Liver (tissue), 8 donors: ENCODE measurements at regions not wholly inside any gene's neighbourhood (a gene's known extent, or its start where the extent isn't known, plus 50 kb on each side); places are given as distances from the start of the nearest gene placed in this dataset.

Source experiments
- DNase-seq: peaks from one replicate; pipeline ENCODE4 v3.0.0-alpha.2; 2017; ENCODE audit warnings: low spot score
- H3K27ac ChIP-seq, 2 donors: one replicate each; pipeline ENCODE4 v1.7.0; 2013; ENCODE audit warnings: inconsistent platforms in 2 of 2, low read length in 2 of 2, control low read depth in 1 of 2, low read depth in 1 of 2, mild to moderate bottlenecking in 1 of 2
- H3K27me3 ChIP-seq, 4 donors: one replicate each; pipeline versions ENCODE4 v1.6.1 to v1.7.0; 2013; ENCODE audit warnings: low read length in 3 of 4, inconsistent platforms in 1 of 4, mild to moderate bottlenecking in 1 of 4, moderate library complexity in 1 of 4; ENCODE audit not compliant: control insufficient read depth in 4 of 4, insufficient read depth in 4 of 4
- H3K36me3 ChIP-seq, 4 donors: one replicate each; pipeline versions ENCODE4 v1.6.1 to v1.7.0; 2013; ENCODE audit warnings: low read length in 3 of 4, mild to moderate bottlenecking in 3 of 4, low read depth in 1 of 4, moderate library complexity in 1 of 4; ENCODE audit not compliant: control insufficient read depth in 4 of 4, insufficient read depth in 3 of 4
- H3K4me1 ChIP-seq, 4 donors: one replicate each; pipeline versions ENCODE4 v1.6.1 to v1.7.0; 2013; ENCODE audit warnings: low read length in 3 of 4, mild to moderate bottlenecking in 3 of 4, moderate library complexity in 1 of 4; ENCODE audit not compliant: control insufficient read depth in 4 of 4, insufficient read depth in 4 of 4
- H3K4me3 ChIP-seq, 3 donors: one replicate each; pipeline versions ENCODE4 v1.6.1 to v1.7.0; 2013; ENCODE audit warnings: low read length in 3 of 3, control low read depth in 1 of 3, low read depth in 1 of 3, mild to moderate bottlenecking in 1 of 3
- H3K9ac ChIP-seq, 2 donors: one replicate each; pipeline ENCODE4 v1.7.0; 2013; ENCODE audit warnings: low read length in 2 of 2, mild to moderate bottlenecking in 2 of 2, moderate library complexity in 2 of 2, control low read depth in 1 of 2, low read depth in 1 of 2
- H3K9me3 ChIP-seq, 4 donors: one replicate each; pipeline versions ENCODE4 v1.6.1 to v1.7.0; 2013; ENCODE audit warnings: low read length in 3 of 4; ENCODE audit not compliant: control insufficient read depth in 4 of 4
- CTCF ChIP-seq: fragments of 150-350 bp; IDR thresholded peaks from 2 replicates; pipeline ENCODE4 v1.5.1; 2017; ENCODE audit warnings: improper control_type of control experiment, low read depth, low read length; ENCODE audit not compliant: missing input control
- EGR1 ChIP-seq, 2 donors: IDR thresholded peaks; 2 replicates each; pipeline ENCODE4 v1.6.1; 2016 to 2018; ENCODE audit warnings: antibody characterized with exemption in 2 of 2, low read depth in 2 of 2
- FOXA1 ChIP-seq: IDR thresholded peaks from 2 replicates; pipeline ENCODE4 v1.6.1; 2016; ENCODE audit warnings: antibody characterized with exemption
- FOXA2 ChIP-seq: IDR thresholded peaks from 2 replicates; pipeline ENCODE4 v1.6.1; 2016; ENCODE audit warnings: antibody characterized with exemption
- HNF4A ChIP-seq, 2 donors: conservative IDR thresholded peaks; 2 replicates each; pipeline ENCODE4 v1.6.1; 2016; ENCODE audit warnings: antibody characterized with exemption in 2 of 2, mild to moderate bottlenecking in 2 of 2
- HNF4G ChIP-seq: IDR thresholded peaks from 2 replicates; pipeline ENCODE4 v1.6.1; 2016; ENCODE audit warnings: antibody characterized with exemption
- JUND ChIP-seq, 2 donors: IDR thresholded peaks; 2 replicates each; pipeline ENCODE4 v1.6.1; 2016; ENCODE audit warnings: antibody characterized with exemption in 2 of 2
- NR2F2 ChIP-seq: IDR thresholded peaks from 2 replicates; pipeline ENCODE4 v1.6.1; 2016; ENCODE audit warnings: antibody characterized with exemption
- RAD21 ChIP-seq, 2 donors: IDR thresholded peaks; 2 replicates each; pipeline ENCODE4 v1.6.1; 2016; ENCODE audit warnings: antibody characterized with exemption in 2 of 2, mild to moderate bottlenecking in 2 of 2
- REST ChIP-seq: IDR thresholded peaks from 2 replicates; pipeline ENCODE4 v1.6.1; 2016; ENCODE audit warnings: antibody characterized with exemption, mild to moderate bottlenecking
- TAF1 ChIP-seq: conservative IDR thresholded peaks from 2 replicates; pipeline ENCODE4 v1.6.1; 2016; ENCODE audit warnings: antibody characterized with exemption, mild to moderate bottlenecking
- YY1 ChIP-seq: IDR thresholded peaks from 2 replicates; pipeline ENCODE4 v1.6.1; 2016; ENCODE audit warnings: antibody characterized with exemption, mild to moderate bottlenecking
- WGBS: extraction: QIAGEN DNeasy Blood & Tissue Kit; methylation state at CpG from one replicate; pipeline ENCODE4 v1.1.7; 2013; 5-methylcytosine and 5-hydroxymethylcytosine counted together
- TF ChIP-seq, protein P1 (sequence below): IDR thresholded peaks from 2 replicates; pipeline ENCODE4 v1.6.1; 2016; ENCODE audit warnings: antibody characterized with exemption
- TF ChIP-seq, protein P2 (sequence below): IDR thresholded peaks from 2 replicates; pipeline ENCODE4 v1.6.1; 2016; ENCODE audit warnings: antibody characterized with exemption
- TF ChIP-seq, protein P3 (sequence below): IDR thresholded peaks from 2 replicates; pipeline ENCODE4 v1.6.1; 2016; ENCODE audit warnings: antibody characterized with exemption
- donor health status: healthy.
- donor health status: healthy.
- donor health status: healthy.
- donor health status: healthy.
- donor health status: healthy.

- H3K27ac ChIP-seq = no peak overlapping the region
- TF ChIP-seq REST (no peak), TAF1 (no peak), RAD21 (IDR thresholded peaks at IDR 0.05) (no peak), NR2F2 (no peak), HNF4A (conservative IDR thresholded peaks at IDR 0.05) (no peak), EGR1 (IDR thresholded peaks at IDR 0.05; ENCODE audit: low read depth in 2 of 2) (no peak), YY1 (no peak), FOXA1 (no peak), HNF4G (no peak), CTCF (no peak), FOXA2 (no peak)
- TF ChIP-seq, protein P1, sequence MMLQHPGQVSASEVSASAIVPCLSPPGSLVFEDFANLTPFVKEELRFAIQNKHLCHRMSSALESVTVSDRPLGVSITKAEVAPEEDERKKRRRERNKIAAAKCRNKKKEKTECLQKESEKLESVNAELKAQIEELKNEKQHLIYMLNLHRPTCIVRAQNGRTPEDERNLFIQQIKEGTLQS = no peak
- TF ChIP-seq, protein P2, sequence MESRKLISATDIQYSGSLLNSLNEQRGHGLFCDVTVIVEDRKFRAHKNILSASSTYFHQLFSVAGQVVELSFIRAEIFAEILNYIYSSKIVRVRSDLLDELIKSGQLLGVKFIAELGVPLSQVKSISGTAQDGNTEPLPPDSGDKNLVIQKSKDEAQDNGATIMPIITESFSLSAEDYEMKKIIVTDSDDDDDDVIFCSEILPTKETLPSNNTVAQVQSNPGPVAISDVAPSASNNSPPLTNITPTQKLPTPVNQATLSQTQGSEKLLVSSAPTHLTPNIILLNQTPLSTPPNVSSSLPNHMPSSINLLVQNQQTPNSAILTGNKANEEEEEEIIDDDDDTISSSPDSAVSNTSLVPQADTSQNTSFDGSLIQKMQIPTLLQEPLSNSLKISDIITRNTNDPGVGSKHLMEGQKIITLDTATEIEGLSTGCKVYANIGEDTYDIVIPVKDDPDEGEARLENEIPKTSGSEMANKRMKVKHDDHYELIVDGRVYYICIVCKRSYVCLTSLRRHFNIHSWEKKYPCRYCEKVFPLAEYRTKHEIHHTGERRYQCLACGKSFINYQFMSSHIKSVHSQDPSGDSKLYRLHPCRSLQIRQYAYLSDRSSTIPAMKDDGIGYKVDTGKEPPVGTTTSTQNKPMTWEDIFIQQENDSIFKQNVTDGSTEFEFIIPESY = no peak
- TF ChIP-seq, protein P3, sequence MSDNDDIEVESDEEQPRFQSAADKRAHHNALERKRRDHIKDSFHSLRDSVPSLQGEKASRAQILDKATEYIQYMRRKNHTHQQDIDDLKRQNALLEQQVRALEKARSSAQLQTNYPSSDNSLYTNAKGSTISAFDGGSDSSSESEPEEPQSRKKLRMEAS = no peak
- no peak overlapping the region for H3K4me3 ChIP-seq
Observed at GRCh38 chr4:31455612-31456011, 735.4 kb downstream of the PCDH7 start.

DNA sequence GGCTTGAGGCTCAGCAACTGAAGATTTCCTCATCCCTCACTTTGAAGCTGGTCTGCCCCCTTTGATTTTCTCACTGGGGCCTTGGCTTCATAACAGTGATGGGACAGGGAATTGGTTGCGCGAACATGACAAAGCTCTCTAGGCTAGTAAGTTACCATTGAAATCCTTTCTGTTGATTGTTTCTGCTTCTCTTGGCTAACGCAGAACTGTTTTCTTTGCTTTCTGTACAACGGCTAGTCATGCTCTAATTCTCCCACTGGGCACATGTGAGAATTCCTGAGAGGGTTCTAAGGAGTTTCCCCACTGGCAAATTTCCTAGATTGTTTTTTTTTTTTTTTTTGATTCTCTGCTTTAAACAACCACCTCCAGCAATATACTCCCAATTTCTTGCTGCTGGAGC is 738.6 kb downstream of the PCDH7 start:
- TF ChIP-seq YY1 (no peak), JUND (IDR thresholded peaks at IDR 0.05) (no peak), EGR1 (IDR thresholded peaks at IDR 0.05; ENCODE audit: low read depth in 2 of 2) (no peak), FOXA1 (no peak)
- TF ChIP-seq, protein P3 = no peak
- 87% methylated on average over 4 of the region's 4 CpGs for WGBS
- no peak overlapping the region for H3K9ac ChIP-seq
- no peaks in the 10 kb centered on the region for H3K4me1 ChIP-seq
- H3K4me3 ChIP-seq = no peak overlapping the region
- H3K9me3 ChIP-seq = no peaks in the 10 kb centered on the region
- no peak for DNase-seq
- no peaks in the 10 kb centered on the region for H3K36me3 ChIP-seq
- peaks cover 0 to 2% (median 0%) of the 10 kb centered on the region in 4 donors for H3K27me3 ChIP-seq
- no peak overlapping the region for H3K27ac ChIP-seq

More at GRCh38 chr4:31455612-31456011, 735.4 kb downstream of the PCDH7 start:
- no peak for DNase-seq
- Histone ChIP-seq H3K4me1 (no peaks in the 10 kb centered on the region), H3K9me3 (no peaks in the 10 kb centered on the region), H3K9ac (no peak overlapping the region), H3K27me3 (peaks cover 0 to 2% (median 0%) of the 10 kb centered on the region in 4 donors), H3K36me3 (no peaks in the 10 kb centered on the region)
